ENCODE measurements at regions not wholly inside any gene's neighbourhood (a gene's known extent, or its start where the extent isn't known, plus 50 kb on each side); places are given as distances from the start of the nearest gene placed in this dataset.

- intact Hi-C loops (cut with micrococcal nuclease) = no loop called here
- POLR2A ChIA-PET = interaction anchor here (1.0 kb wide), 1 partner anchor 9 kb away, joined by 3 read pairs; no protein-coding TSS in a partner anchor
- H3K4me3 Mint-ChIP-seq = no peak overlapping the region
- no peak for TF ChIP-seq CTCF (IDR thresholded peaks at IDR 0.05)
- no peaks in the 10 kb centered on the region for H3K36me3 Mint-ChIP-seq (ENCODE audit: low read depth)
- CTCF ChIA-PET = no interaction called here
- ATAC-seq (peak; percentile 68), DNase-seq (peak; percentile 66)
- peaks cover 2% of the 10 kb centered on the region for H3K27me3 Mint-ChIP-seq
- H3K9me3 Mint-ChIP-seq = peaks cover 1% of the 10 kb centered on the region
- H3K27ac Mint-ChIP-seq = peak overlapping the region; percentile 61
- H3K4me1 Mint-ChIP-seq (ENCODE audit: low read depth) = peaks cover 30% of the 10 kb centered on the region
Measured at GRCh38 chr7:156002362-156003066, 190.3 kb upstream of the SHH start.

DNA sequence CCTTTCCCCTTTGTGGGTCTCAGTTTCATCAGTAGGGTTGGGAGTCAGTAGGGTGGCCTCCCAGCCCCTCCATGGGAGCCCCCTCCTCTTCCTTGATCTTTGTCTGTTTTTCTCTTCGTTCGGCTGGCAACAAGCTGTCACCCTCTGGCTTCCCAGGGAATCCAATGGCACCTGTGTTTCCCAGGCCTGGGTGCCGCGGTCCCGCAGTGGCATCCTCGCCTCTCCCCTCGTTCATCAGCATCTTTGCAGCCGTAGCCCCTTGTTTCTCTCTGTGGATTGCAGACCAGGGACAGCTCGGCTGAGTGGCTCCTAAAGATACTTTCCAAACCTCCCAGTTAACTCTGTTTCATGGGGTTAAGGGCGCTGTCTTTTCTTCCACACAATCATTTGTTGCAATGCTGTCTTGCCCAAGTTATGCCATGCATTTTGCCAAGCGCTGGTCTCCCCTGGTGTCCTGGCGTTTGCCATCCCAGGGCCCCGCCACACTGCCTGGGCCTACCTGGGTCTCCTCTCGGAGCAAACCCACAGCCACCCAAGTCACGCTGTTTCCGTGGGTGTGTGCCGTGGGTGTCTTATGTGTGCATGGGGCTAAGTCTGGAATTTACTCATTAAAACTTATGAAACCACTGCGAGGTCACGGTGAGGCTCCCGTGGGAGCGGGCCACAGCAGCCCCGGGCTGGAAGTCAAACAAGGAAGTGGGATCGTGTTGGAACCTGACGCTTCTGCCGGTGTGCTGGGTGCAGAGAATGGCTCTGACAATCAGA, 189.4 kb upstream of the SHH start:
- no peak for TF ChIP-seq CTCF (IDR thresholded peaks at IDR 0.05)
- ChIA-PET CTCF (no interaction called here), POLR2A (no interaction called here)
- Mint-ChIP-seq H3K27ac (no peak overlapping the region), H3K4me1 (ENCODE audit: low read depth) (peaks cover 38% of the 10 kb centered on the region), H3K9me3 (peaks cover 1% of the 10 kb centered on the region), H3K4me3 (no peak overlapping the region), H3K36me3 (ENCODE audit: low read depth) (no peaks in the 10 kb centered on the region), H3K27me3 (peaks cover 2% of the 10 kb centered on the region)
- DNase-seq (no peak), ATAC-seq (no peak)
- intact Hi-C loops (cut with micrococcal nuclease) = no loop called here

DNA sequence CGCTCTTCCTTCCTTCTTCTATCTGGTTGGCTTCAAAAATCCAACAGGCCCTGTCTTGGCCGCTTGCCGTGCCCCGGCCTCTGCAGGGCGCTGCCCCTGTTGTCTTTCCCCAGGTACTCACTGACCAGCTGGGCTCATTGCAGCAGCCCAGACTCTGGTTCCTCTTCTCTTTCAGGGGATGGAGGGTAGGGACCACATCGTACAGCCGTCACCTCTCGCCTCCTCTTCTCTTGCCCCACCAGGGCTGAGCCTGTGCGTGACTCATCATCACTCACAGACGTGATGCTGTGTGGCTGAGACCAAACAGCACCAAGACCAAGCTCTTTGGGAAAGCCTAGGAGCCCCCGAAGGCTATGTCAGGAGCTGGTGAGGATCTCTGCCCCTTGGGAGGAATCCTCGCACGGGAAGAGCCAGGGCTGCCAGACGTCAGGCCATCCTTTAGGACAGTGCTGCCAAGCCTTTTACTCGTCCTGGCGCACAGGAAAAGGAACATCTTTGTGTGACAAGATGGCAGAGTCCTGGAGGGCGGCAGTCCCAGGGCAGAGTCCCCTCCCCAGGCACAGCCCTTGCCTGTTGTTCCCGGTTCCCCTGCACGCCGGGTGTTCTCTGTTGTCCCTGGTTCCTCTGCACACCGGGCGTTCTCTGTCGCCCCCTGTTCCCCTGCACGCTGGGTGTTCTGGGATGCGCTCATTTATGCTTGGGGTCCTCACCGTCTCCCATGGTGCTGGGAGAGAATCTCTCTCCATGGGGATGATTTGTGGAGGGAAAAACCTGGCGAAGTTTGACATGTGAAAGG, 188.5 kb upstream of the SHH start:
- ChIA-PET CTCF (no interaction called here), POLR2A (no interaction called here)
- peak; percentile 15 for ATAC-seq
- intact Hi-C loops (cut with micrococcal nuclease) = no loop called here
- H3K9me3 Mint-ChIP-seq = peaks cover 1% of the 10 kb centered on the region
- no peak overlapping the region for H3K27ac Mint-ChIP-seq
- H3K4me3 Mint-ChIP-seq = no peak overlapping the region
- H3K4me1 Mint-ChIP-seq (ENCODE audit: low read depth) = peaks cover 47% of the 10 kb centered on the region
- H3K36me3 Mint-ChIP-seq (ENCODE audit: low read depth) = no peaks in the 10 kb centered on the region
- peaks cover 2% of the 10 kb centered on the region for H3K27me3 Mint-ChIP-seq
- no peak for TF ChIP-seq CTCF (IDR thresholded peaks at IDR 0.05)
- peak; percentile 42 for DNase-seq

- Mint-ChIP-seq H3K27ac (no peak overlapping the region), H3K9me3 (peaks cover 1% of the 10 kb centered on the region)
- DNase-seq = no peak
Measured at GRCh38 chr7:155999631-156000489, 187.6 kb upstream of the SHH start.

More at GRCh38 chr7:155999631-156000489, 187.6 kb upstream of the SHH start:
- H3K27me3 Mint-ChIP-seq = peaks cover 2% of the 10 kb centered on the region
- intact Hi-C loops (cut with micrococcal nuclease) = no loop called here
- CTCF ChIA-PET = no interaction called here
- POLR2A ChIA-PET = no interaction called here
- no peak for TF ChIP-seq CTCF (IDR thresholded peaks at IDR 0.05)
- no peak overlapping the region for H3K4me3 Mint-ChIP-seq
- ATAC-seq = no peak
- no peaks in the 10 kb centered on the region for H3K36me3 Mint-ChIP-seq (ENCODE audit: low read depth)
- H3K4me1 Mint-ChIP-seq (ENCODE audit: low read depth) = peaks cover 54% of the 10 kb centered on the region
